Right lobe of liver (tissue), 6 donors: ENCODE measurements at regions not wholly inside any gene's neighbourhood (a gene's known extent, or its start where the extent isn't known, plus 50 kb on each side); places are given as distances from the start of the nearest gene placed in this dataset.

Experiments used
- ATAC-seq, 4 donors: fragments of 200-7000 bp; cut with Tn5 transposase; one replicate each; pipeline ENCODE4 v1.9.1; 2020; ENCODE audit warnings: mild to moderate bottlenecking in 4 of 4, moderate library complexity in 4 of 4
- DNase-seq, 3 donors: peaks; one replicate each; pipeline ENCODE4 v3.0.0-alpha.2; 2020
- H3K27ac ChIP-seq, 3 donors: fragments of 200-600 bp; one replicate each; pipeline ENCODE4 v1.8.0; 2022
- H3K27me3 ChIP-seq, 2 donors: fragments of 200-600 bp; one replicate each; pipeline ENCODE4 v1.8.0; 2022
- H3K36me3 ChIP-seq, 4 donors: fragments of 200-600 bp; sonication (generic) in 1 of 4; one replicate each; pipeline versions ENCODE4 v1.5.1 to v1.8.0; 2017 to 2022; ENCODE audit warnings: control low read depth in 1 of 4
- H3K4me1 ChIP-seq, 4 donors: fragments of 200-600 bp; sonication (generic) in 1 of 4; one replicate each; pipeline versions ENCODE4 v1.5.1 to v1.8.0; 2017 to 2022; ENCODE audit warnings: control low read depth in 1 of 4
- H3K4me3 ChIP-seq, 3 donors: fragments of 200-600 bp; one replicate each; pipeline ENCODE4 v1.8.0; 2022
- H3K9me3 ChIP-seq, 4 donors: fragments of 200-600 bp; sonication (generic) in 1 of 4; one replicate each; pipeline versions ENCODE4 v1.5.1 to v1.8.0; 2017 to 2022; ENCODE audit warnings: control low read depth in 1 of 4
- CTCF ChIP-seq, 4 donors: fragments of 200-600 bp in 3 of 4; fragments of 450-650 bp in 1 of 4; IDR thresholded peaks; one replicate each; pipeline versions ENCODE4 v1.5.1 to v1.8.0; 2016 to 2022; ENCODE audit warnings: antibody characterized with exemption in 4 of 4, mild to moderate bottlenecking in 2 of 4
- POLR2A ChIP-seq: fragments of 450-650 bp; IDR thresholded peaks from one replicate; pipeline ENCODE4 v1.6.1; 2017; ENCODE audit warnings: antibody characterized with exemption, mild to moderate bottlenecking
- WGBS: methylation state at CpG from one replicate; pipeline ENCODE4 v1.1.6; 2018; ENCODE audit warnings: low coverage, low lambda C conversion rate; ENCODE audit not compliant: insufficient coverage; ENCODE audit errors: missing lambda C conversion rate; 5-methylcytosine and 5-hydroxymethylcytosine counted together
- intact Hi-C, 2 donors: fragments of 100-400 bp; cut with DNase I; formaldehyde crosslinking; loops; one replicate each; pipeline versions ENCODE4 v1.11.2 to v1.14.1; 2022
- donor health status: DM: no; HTN: yes; CAD: no.
- donor health status: DM: no; HTN: no; CAD: no.
- donor health status: DM: no; HTN: no; CAD: no.
- donor health status: DM: no; HTN: yes; CAD: no.
- donor health status: DM: no; HTN: yes; CAD: no.

DNA sequence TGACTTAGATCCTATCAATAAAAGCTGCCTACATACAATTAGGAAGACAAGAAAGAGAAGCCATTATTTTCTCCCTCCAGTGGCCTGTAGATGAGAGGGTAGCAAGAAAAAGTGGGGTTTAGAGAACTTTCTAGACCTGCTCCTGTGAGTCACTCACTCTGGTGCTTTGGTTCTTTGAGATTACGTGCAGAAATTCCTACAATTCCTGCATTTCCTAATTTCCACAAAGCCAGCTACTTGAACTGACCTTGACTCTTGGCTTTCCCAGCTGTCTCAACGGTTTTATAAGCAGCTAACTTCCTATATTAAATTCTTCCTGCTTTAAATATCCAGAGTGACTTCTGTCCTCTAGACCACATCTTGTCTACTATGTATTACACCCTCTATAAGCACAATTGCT lies 899.5 kb upstream of the KLHL29 start:
- Histone ChIP-seq H3K27me3 (no peaks in the 10 kb centered on the region), H3K9me3 (no peaks in the 10 kb centered on the region), H3K27ac (no peak overlapping the region), H3K4me1 (no peaks in the 10 kb centered on the region), H3K4me3 (no peak overlapping the region), H3K36me3 (no peaks in the 10 kb centered on the region)
- WGBS: 30% methylated on average over 2 of the region's 2 CpGs
- ATAC-seq: no peak
- no peak for DNase-seq
- intact Hi-C loops: no loop called here
- no peak for TF ChIP-seq CTCF (IDR thresholded peaks at IDR 0.05)
- TF ChIP-seq POLR2A: no peak

GRCh38 chr2:22486343-22486742 lies 898.6 kb upstream of the KLHL29 start:
- ATAC-seq: no peak
- no peaks in the 10 kb centered on the region for H3K4me1 ChIP-seq

DNA sequence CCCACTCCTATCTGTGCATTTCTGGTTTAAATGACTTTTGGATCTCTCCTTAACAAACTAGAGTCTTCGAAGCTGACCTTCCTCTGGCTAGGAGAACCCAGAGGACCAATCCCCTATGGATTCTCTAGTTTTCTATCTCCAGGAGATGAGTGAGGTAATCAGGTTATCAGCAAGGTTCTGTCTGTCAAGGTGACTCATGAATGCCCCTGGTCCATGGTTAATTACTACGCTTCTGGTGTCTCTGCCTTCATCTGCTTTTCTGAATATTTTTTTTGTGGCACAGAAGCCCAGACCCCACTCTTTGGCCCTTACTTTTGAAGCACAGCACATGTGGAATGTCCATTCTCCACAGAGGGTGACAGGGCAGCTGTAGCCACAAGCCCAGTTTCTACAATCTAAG lies 897.9 kb upstream of the KLHL29 start:
- H3K4me1 ChIP-seq: no peaks in the 10 kb centered on the region
- no peaks in the 10 kb centered on the region for H3K9me3 ChIP-seq
- 63% methylated on average over 2 of the region's 2 CpGs for WGBS
- intact Hi-C loops: no loop called here
- H3K27ac ChIP-seq: no peak overlapping the region
- TF ChIP-seq CTCF (IDR thresholded peaks at IDR 0.05) (no peak), POLR2A (no peak)
- DNase-seq (no peak), ATAC-seq (no peak)
- H3K36me3 ChIP-seq: no peaks in the 10 kb centered on the region
- no peak overlapping the region for H3K4me3 ChIP-seq
- no peaks in the 10 kb centered on the region for H3K27me3 ChIP-seq

More at GRCh38 chr2:22486343-22486742, 898.6 kb upstream of the KLHL29 start:
- no peaks in the 10 kb centered on the region for H3K27me3 ChIP-seq
- H3K27ac ChIP-seq: no peak overlapping the region
- WGBS: 55% methylated on average over 4 of the region's 4 CpGs
- no peak for DNase-seq
- intact Hi-C loops: no loop called here
- no peak overlapping the region for H3K4me3 ChIP-seq
- no peaks in the 10 kb centered on the region for H3K9me3 ChIP-seq
- TF ChIP-seq CTCF (IDR thresholded peaks at IDR 0.05) (no peak), POLR2A (no peak)
- H3K36me3 ChIP-seq: no peaks in the 10 kb centered on the region

- TF ChIP-seq POLR2A (no peak), CTCF (IDR thresholded peaks at IDR 0.05) (no peak)
- no peak for DNase-seq
- no peak overlapping the region for H3K4me3 ChIP-seq
- ATAC-seq: no peak
- no peaks in the 10 kb centered on the region for H3K36me3 ChIP-seq
- no peaks in the 10 kb centered on the region for H3K27me3 ChIP-seq
- intact Hi-C loops: no loop called here
- WGBS: 36% methylated on average over 3 of the region's 3 CpGs
- H3K4me1 ChIP-seq: no peaks in the 10 kb centered on the region
- no peak overlapping the region for H3K27ac ChIP-seq
- no peaks in the 10 kb centered on the region for H3K9me3 ChIP-seq
Measured at GRCh38 chr2:22487541-22487940, 897.4 kb upstream of the KLHL29 start.

GRCh38 chr2:22491442-22491841 lies 893.5 kb upstream of the KLHL29 start:
- TF ChIP-seq CTCF (IDR thresholded peaks at IDR 0.05) (no peak), POLR2A (no peak)
- intact Hi-C loops: no loop called here
- DNase-seq (no peak), ATAC-seq (no peak)
- no peaks in the 10 kb centered on the region for H3K36me3 ChIP-seq
- H3K4me3 ChIP-seq: no peak overlapping the region
- 64% methylated on average over 5 of the region's 5 CpGs for WGBS
- H3K9me3 ChIP-seq: no peaks in the 10 kb centered on the region
- no peaks in the 10 kb centered on the region for H3K27me3 ChIP-seq
- no peaks in the 10 kb centered on the region for H3K4me1 ChIP-seq
- H3K27ac ChIP-seq: no peak overlapping the region
